RPMI7951 (cell line): ENCODE measurements at regions not wholly inside any gene's neighbourhood (a gene's known extent, or its start where the extent isn't known, plus 50 kb on each side); places are given as distances from the start of the nearest gene placed in this dataset.
A peak's percentile ranks its signal among the peaks of the same experiment; 100 is the strongest.

Experiments used
- DNase-seq: peaks from one replicate; pipeline ENCODE4 v3.0.0-alpha.2; 2012; ENCODE audit warnings: low read depth

DNA sequence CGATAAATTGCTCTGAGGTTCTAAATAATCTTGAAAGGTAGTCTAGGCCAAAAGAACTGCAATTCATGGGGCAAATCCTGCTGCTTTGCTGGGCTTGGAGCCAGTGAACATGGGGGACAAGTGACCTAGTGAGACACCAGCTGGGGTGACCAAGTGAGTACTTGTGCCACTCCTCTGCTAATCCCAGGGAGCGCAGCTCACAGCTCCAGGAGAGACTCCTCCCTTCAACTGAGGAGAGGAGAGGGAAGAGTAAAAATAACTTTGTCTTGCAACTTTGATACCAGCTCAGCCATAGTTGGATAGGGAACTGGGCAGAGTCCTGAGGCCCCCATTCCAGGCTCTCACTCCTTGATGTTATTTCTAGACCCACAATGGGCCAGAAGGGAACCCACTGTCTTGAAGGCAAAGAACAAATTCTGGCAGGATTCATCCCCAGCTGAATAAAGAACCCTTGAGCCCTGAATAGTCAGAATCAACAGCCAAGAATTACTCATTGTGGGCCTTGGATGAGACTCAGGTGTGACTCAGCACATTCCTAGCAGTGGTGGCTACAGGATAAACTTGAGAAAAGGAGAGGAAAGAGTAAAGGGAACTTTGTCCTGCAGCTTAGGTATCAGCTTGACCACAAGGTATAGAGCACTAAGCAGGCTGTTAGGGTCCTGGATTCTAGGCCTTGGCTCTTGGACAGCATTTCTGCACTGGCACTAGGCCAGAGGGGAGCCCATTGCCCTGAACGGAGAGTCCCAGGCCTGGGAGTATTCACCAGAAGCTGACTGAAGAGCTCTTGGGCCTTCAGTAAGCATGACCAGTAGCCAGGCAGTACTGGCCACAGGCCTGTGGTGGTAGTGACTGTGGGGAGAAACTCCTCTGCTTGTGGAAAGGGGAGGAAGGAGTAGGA, 288.3 kb upstream of the CDH18 start:
- peak; percentile 78 for DNase-seq

DNA sequence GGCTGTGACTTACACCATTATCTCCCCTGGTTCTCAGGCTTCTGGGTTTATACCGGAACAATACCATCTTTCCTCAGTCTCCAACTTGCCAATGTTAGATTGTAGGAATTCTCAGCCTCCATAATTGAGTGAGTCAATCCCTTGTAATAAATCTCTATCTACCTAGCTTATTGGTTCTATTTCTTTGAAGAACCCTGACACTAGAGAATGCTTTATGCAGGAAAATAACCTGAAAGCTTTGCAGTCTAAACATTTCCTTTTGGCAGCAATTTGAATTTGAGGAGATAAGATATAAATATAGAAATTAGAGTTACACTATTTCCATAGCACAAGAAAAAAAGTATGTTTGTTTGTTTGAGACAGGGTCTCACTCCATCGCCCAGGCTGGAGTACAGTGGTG, 278.1 kb upstream of the CDH18 start:
- no peak for DNase-seq

DNA sequence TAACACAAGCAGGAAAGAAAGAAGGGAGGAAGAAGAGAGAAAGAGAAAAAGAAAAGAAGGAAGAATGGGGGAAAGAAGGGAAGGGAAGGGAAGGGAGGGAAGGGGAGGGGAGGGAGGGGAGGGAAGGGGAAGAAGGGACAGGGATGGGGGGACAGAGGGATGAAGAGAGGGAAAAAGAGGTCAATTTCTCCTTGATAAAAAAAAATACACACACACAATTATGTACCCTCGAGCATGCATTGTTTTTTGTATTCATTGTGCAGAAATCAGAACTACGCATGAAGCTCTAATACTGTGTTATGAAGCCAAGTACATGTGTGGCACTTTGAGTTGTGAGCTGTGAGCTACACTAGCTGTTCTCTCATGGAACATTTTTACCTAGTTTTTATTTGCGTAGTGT, 274.9 kb upstream of the CDH18 start:
- DNase-seq, result no peak

DNA sequence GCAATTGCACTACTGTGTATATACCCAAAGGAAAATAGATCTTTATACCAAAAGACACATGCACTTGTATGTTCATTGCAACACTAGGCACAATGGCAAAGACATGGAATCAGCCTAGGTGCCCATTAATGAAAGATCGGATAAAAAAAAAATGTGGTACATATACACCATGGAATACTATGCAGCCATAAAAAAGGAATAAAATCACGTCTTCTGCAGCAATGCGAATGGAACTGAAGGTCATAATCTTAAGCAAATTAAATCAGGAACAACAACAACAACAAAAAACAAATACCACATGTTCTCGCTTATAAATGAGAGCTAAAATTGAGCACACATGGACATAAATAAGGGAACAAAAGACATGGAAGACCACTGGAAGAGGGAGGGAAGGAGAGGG, 266.7 kb upstream of the CDH18 start:
- no peak for DNase-seq

DNA sequence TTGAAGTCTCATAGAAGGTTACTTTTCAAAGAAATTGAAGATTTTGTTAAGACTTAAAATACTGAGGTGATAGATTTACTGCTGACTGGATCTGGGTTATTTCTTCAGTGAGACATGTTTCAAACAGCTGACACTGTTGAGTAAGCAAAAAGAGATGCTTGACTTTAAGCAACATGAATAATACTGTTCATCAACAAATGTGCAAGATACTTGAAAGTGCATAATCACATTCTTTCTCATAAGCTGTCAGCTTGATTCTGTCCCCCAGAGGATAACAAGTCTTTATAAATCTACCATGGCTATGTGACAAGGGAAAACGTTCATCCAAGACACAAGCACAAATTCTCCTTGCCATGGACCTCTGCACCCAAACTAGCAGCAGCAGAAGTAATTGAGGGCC, 260.1 kb upstream of the CDH18 start:
- DNase-seq, result no peak

DNA sequence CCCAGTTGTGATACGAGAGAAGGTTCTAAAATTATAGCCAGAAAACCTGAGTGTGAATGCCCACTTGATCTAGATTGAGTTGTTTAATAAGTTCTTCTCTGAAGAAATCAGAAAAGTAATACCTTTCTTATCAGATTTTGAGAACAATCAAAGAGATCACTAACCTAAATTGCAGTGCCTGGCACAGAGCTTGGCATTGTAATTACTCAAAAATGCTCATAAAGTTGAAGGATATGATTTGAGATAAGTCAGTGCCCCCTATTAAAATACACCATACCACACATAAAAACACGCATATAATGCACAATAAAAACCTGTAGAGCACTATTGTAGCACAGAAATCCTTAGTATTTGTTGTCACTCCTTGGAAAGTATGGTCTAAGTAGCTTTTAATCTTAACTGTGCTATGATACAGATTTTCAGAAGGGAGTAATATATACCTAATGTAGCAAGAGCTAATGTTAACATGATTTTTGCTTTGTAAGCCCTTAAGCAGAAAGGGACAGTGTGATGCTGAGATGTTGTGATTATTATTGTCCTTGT, 257.5 kb upstream of the CDH18 start:
- no peak for DNase-seq

DNA sequence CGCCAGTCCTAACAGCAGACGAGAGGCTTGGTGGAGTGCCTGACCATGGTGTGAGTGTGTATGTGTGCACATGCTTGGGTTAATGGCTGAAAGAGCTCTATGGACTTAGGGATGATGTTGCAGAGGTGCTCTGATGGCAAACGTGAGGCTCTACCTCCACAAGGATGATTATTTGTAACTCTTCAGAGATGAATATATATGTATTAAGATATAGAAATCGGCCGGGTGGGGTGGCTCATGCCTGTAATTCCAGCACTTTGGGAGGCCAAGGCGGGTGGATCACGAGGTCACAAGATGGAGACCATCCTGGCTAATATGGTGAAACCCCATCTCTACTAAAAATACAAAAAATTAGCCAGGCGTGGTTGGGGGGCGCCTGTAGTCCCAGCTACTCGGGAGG, 253.4 kb upstream of the CDH18 start:
- DNase-seq, result no peak

DNA sequence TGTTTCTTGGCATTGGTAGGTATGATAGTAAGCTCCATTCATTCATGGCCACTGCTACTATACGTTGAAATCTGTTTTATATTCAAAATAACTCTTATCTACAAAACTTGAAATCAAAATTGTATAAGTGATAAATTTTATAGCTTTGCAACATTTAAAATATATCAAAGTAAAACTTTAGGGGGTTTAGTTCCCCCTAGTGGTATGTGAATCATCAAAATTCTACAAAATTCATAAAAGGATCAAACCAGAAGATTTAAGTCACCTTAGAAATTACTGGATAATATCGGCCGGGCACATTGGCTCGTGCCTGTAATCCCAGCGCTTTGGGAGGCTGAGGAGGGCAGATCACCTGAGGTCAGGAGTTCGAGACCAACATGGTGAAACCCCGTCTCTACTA, 243.0 kb upstream of the CDH18 start:
- no peak for DNase-seq

DNA sequence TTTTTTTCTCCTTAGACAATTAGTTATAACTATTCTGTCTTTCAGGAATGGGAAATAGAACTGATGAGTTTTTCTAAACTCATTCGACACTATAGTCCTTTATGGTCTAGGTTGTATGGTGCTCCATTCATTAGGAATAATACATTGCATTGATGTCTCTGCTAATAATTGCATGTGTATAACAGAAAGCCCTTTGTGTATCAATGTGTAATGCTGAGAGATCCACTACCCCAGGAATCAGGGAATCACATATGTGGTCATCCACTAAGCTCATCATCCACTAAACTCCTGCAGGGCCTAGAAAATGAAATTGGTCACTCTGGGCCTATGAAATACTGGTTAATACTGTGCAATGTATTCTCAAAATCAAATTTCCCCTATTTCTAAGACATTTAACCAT, 242.0 kb upstream of the CDH18 start:
- DNase-seq, result no peak

DNA sequence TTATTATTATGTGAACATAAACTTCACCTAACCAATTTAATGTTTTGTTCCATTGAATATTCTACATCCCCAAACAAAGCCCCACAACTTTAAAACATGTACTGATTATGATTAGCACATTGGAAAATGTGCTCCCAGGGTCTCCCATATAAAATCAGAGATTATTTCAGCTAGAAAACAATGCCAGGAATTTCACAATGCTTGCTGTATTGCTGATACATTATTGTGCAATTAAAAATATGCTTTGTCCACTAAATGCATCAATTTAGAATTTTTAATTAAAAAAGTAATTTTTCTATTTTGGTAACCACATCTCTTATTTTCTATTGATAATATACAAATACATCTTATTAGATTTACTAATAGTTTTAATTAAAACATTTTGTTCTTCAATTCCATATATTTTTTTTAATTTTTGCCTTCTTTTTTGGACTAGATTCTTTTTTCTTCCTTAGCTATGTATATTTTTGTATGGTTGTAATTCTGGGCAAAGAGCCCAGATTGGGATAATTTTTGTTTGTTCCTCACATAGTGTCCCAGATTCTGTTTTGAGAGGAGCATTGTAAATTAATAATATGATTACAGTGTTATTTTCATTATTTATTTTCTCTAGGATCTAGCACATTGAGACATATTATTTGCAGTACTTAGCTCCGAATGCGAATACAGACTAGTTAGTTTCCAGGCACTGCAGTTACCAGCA, 241.5 kb upstream of the CDH18 start:
- DNase-seq, result no peak

DNA sequence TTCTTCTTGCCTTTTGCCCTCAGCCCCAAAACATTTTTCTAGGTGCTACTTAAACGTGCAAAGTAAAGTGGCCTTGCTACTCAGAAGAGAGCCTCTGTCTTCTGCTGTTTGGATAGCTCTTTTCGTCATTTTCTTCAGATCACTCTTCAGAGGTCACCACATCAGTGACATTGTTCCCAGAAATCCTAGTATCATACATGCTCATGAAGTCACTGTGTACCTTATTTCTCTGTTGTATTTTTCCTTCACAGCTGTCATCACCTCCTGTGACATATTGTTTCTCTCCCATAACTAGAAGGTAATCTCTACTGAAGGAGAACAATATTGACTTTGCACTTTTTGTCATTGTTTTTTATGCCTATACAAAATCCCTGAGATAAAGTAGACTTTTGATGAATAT, 237.0 kb upstream of the CDH18 start:
- DNase-seq, result no peak

DNA sequence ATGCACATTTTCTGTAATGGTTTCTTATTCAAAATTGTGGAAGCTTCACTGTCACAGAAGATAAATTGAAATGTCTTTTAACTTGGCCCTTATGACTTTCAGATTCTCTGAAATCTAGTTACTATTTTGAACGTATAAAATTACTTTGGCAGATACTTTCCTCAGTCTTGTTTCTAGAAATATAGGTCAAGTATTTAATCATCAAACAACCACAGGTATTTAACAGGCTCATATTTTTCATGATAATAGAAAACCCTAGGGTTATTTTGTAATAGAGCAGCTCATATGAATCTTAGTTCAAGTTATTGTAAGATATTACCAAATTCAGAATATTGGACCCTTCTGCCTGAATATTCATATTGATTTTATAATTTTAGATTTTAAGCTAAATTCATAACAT, 236.0 kb upstream of the CDH18 start:
- DNase-seq, result no peak

DNA sequence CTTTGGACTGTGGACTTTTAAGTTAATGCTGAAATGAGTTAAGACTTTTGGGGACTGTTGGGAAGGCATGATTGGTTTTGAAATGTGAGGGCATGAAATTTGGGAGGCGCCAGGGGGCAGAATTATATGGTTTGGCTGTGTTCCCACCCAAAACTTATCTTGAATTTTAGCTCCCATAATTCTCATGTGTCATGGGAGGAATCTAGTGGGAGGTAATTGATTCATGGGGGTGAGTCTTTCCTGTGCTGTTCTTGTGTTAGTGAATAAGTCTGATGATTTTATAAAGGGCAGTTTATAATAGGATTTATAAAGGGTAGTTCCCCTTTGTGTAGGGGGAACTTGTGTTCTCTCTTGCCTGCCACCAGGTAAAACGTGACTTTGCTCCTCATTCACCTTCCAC, 235.5 kb upstream of the CDH18 start:
- DNase-seq, result no peak

DNA sequence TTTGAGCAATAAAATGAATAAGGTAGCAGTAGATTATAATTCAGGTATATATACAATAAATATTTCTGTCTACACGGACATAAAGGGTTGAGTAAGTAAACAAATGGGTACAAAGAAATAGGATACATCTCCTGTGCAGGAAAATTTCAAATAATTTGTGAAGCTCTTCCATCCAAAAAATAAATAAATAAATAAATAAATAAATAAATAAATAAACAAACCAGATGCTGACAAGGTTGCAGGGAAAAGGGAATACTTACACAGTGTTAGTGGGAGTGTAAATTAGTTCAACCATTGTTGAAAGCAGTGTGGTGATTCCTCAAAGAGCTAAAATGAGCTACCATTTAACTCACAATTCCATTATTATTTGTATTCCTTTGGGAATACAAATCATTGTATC, 227.3 kb upstream of the CDH18 start:
- DNase-seq, result no peak

DNA sequence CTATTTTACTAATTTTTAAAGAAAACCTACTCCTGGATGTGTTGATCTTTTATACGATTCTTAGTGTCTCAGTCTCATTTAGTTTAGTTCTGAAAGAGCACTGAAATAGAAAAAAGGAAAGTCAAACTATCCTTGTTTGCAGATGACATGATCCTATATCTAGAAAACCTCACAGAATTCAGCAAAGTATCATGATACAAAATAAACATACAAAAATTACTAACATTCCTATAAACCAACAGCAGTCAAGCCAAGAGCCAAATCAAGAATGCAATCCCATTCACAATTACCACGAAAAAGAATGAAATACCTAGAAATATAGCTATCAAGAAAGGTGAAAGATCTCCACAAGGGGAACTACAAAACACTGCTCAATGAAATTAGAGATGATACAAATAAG, 225.8 kb upstream of the CDH18 start:
- DNase-seq, result no peak

DNA sequence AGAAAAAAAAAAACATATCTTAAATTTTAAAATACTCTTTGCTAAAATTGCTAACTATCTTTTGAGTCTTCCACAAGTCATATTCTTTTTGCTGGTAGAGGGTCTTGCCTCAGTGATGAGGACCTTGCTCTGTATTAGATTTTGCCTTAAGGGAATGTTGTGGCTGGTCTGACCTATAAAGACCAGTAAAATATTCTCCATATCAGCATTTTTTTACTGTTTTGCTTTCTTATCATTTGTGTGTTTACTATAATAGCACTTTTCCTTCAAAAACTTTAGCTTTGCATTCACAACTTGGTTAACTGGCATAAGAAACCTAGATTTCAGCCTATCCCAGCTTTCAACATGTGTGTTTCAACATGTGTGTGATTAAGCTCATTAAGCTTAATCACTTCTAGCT, 224.7 kb upstream of the CDH18 start:
- no peak for DNase-seq

DNA sequence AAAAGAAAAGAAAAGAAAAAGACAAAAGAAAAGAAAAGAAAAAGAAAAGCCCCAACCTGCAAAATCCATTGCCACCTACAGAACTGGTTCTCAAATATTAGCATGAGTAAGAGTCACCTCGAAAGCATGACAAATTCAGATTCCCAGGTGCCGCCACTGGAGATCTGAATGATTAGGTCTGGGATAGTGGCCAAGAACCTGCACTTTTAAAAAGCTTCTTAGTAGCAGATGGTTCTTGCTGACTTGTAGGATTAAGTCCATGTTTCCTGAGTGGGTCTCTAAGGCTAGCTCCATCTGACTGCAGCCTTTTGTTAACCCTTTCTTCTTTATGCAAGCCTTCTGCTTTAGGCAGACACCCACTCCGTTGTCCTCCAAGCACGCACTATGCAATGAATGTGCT, 178.5 kb upstream of the CDH18 start:
- no peak for DNase-seq

DNA sequence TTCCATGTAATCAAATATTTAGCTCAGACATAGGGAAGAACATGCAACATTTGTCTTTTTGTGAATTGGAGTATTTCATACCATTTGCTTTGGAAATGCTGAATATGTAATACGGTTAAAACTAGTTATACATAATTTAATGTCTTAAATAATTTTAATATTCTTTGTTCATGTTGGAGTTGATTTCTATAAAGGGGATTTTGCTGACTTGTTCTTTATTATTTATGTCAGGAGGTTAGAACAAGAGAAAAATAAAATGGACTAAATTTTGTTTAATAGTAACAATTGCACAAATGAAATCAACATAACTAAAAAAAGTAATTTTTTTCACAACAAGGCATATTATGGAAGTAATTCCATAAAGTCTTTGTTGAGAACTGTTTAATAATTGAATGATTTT, 170.0 kb upstream of the CDH18 start:
- no peak for DNase-seq

DNA sequence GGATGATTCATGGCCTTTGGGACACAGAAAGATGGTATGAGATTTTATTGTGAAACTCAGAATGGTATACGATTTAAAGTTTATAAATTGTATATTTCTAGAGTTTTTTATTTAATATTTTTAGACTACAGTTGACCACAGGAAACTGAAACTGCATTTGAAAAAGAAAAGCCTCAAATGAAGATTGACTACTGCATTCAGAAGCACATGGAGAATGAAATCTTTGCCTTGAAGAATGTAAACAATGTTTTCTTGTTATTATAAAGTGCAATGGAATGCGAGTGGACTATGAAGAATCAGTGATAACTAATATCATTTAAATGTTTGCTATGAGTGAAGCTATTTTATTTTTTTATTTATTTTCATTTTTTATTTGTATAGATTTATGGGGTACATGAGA, 169.1 kb upstream of the CDH18 start:
- no peak for DNase-seq

DNA sequence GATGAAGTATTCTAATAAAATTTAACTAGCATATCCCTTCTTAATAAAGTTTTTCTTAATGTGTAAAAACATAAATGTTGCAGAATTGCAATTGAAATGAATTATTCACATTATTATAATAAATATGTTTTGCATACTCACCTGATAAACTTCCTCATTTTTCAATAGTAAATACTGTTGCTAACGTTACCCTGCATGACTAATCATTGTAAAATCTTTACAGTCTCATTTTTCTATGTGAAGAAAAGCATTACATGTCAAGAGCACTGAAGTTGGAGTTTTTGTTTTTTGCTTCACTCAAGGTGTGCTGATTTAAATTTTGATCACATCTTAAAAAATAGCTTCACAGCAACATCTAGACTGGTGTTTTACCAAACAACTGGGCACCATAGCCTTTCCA, 157.2 kb upstream of the CDH18 start:
- no peak for DNase-seq

DNA sequence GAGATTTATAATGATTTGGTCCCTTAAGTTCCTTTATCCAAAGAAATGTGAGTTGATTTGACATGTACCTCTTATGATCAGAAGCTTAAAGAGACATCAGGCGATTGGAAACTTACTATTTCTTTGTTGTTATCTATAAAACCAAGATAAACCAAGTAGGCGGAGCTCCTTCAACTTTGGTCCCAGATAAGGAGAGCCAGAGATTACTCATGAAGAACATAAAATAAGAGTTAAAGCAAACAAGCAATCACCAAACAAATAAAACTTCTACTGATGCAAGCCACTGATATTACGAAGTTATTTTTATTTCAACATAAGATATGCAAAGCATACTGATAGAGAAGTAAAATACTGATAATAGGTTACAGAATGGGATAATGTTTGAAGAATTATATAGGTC, 141.5 kb upstream of the CDH18 start:
- no peak for DNase-seq

DNA sequence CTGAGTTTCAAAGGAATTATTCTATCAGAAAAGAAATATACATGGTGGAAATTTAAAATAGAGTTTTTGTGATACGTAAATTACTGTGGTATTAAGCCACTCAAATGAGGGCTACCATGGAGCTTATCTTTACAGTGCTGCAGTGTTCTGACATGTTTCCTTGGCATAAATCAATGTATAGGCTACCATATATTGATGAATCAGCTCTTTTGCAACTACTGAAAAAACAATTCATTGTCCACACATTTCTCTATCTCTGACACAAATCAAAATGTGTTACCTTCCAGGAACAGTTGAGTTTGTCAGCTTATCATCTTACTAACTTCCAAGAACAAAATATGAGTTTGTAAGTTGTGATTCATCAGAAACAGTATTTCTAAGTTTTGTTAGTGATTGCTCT, 140.3 kb upstream of the CDH18 start:
- no peak for DNase-seq

DNA sequence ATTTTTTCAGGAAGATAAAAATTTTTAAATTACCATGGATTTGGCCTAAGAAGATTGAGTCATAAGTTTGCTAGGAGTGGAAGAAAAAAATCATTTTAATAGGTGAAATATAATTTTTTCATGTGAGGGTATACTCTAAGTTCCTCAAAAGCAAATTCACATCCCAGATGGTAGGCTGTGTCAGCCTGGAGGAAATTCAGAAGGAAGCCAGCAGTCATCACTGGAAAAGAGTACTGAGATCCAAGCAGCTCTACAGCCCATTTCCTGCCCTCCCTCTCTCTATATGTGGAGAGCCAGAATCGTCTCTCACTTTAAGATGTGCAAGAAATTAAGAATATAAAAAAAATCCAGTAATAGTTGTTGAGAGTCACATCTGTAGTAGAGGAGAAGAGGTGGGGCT, 126.5 kb upstream of the CDH18 start:
- no peak for DNase-seq
